Stimulated activated naive CD8-positive, alpha-beta T cell treated with anti-CD3 and anti-CD28 coated beads, Interleukin-15, amount 100 ng/mL, for 72 hours (primary cell): ENCODE measurements at regions not wholly inside any gene's neighbourhood (a gene's known extent, or its start where the extent isn't known, plus 50 kb on each side); places are given as distances from the start of the nearest gene placed in this dataset.

Source experiments
- ATAC-seq: fragments of 150-1000 bp; cut with Tn5 transposase; 2 replicates; pipeline ENCODE4 v1.10.0; 2021; ENCODE audit warnings: mild to moderate bottlenecking, moderate library complexity
- DNase-seq, 2 donors: peaks; one replicate each; pipeline ENCODE4 v3.0.0; 2021 to 2022
- H3K27ac Mint-ChIP-seq, 2 donors: one replicate each; pipeline ENCODE4 v1.8.0; 2022; ENCODE audit warnings: mild to moderate bottlenecking in 2 of 2, mixed read lengths in 2 of 2, moderate library complexity in 2 of 2
- H3K27me3 Mint-ChIP-seq: one replicate; pipeline ENCODE4 v1.8.0; 2022; ENCODE audit warnings: mixed read lengths
- H3K4me1 Mint-ChIP-seq: one replicate; pipeline ENCODE4 v1.8.0; 2022; ENCODE audit warnings: mild to moderate bottlenecking, mixed read lengths
- H3K4me3 Mint-ChIP-seq, 2 donors: one replicate each; pipeline ENCODE4 v1.8.0; 2022; ENCODE audit warnings: mild to moderate bottlenecking in 2 of 2, mixed read lengths in 2 of 2, moderate library complexity in 1 of 2
- H3K9me3 Mint-ChIP-seq, 2 donors: one replicate each; pipeline ENCODE4 v1.8.0; 2022; ENCODE audit warnings: mixed read lengths in 2 of 2

GRCh38 chr6:8361259-8361658, 74.1 kb downstream of the SLC35B3 start:
- DNase-seq, result no peak
- Mint-ChIP-seq H3K27ac (no peak overlapping the region), H3K4me1 (no peaks in the 10 kb centered on the region), H3K27me3 (no peaks in the 10 kb centered on the region), H3K9me3 (no peaks in the 10 kb centered on the region), H3K4me3 (no peak overlapping the region)
- no peak for ATAC-seq

GRCh38 chr6:8352966-8353340, 82.4 kb downstream of the SLC35B3 start:
- Mint-ChIP-seq H3K27me3 (no peaks in the 10 kb centered on the region), H3K4me1 (no peaks in the 10 kb centered on the region), H3K9me3 (peaks cover 7 to 9% of the 10 kb centered on the region in 2 donors), H3K4me3 (no peak overlapping the region), H3K27ac (no peak overlapping the region)
- ATAC-seq (no peak), DNase-seq (no peak)

- H3K27ac Mint-ChIP-seq, result no peak overlapping the region
- no peak overlapping the region for H3K4me3 Mint-ChIP-seq
- peaks cover 7 to 9% of the 10 kb centered on the region in 2 donors for H3K9me3 Mint-ChIP-seq
- DNase-seq (no peak), ATAC-seq (no peak)
- no peaks in the 10 kb centered on the region for H3K27me3 Mint-ChIP-seq
- no peaks in the 10 kb centered on the region for H3K4me1 Mint-ChIP-seq
These were observed 82.9 kb downstream of the SLC35B3 start for GRCh38 chr6:8352335-8352965.

- ATAC-seq, result no peak
- peaks cover 7 to 22% of the 10 kb centered on the region in 2 donors for H3K9me3 Mint-ChIP-seq
- no peak overlapping the region for H3K27ac Mint-ChIP-seq
These were observed 91.7 kb downstream of the SLC35B3 start for GRCh38 chr6:8343600-8343999.

GRCh38 chr6:8342241-8342819, 93.0 kb downstream of the SLC35B3 start:
- H3K27me3 Mint-ChIP-seq, result no peaks in the 10 kb centered on the region
- ATAC-seq (no peak), DNase-seq (no peak)
- H3K9me3 Mint-ChIP-seq, result peaks cover 7 to 22% of the 10 kb centered on the region in 2 donors
- no peak overlapping the region for H3K27ac Mint-ChIP-seq
- H3K4me1 Mint-ChIP-seq, result no peaks in the 10 kb centered on the region
- no peak overlapping the region for H3K4me3 Mint-ChIP-seq

More at GRCh38 chr6:8343600-8343999, 91.7 kb downstream of the SLC35B3 start:
- no peak for DNase-seq
- H3K27me3 Mint-ChIP-seq, result no peaks in the 10 kb centered on the region
- H3K4me3 Mint-ChIP-seq, result no peak overlapping the region
- H3K4me1 Mint-ChIP-seq, result no peaks in the 10 kb centered on the region

- no peak overlapping the region for H3K4me3 Mint-ChIP-seq
These were observed 98.2 kb downstream of the SLC35B3 start for GRCh38 chr6:8337147-8337546.

GRCh38 chr6:8336406-8337057, 98.8 kb downstream of the SLC35B3 start:
- Mint-ChIP-seq H3K4me1 (no peaks in the 10 kb centered on the region), H3K27ac (no peak overlapping the region), H3K9me3 (no peaks in the 10 kb centered on the region), H3K4me3 (no peak overlapping the region), H3K27me3 (no peaks in the 10 kb centered on the region)
- no peak for DNase-seq
- ATAC-seq, result no peak

More at GRCh38 chr6:8337147-8337546, 98.2 kb downstream of the SLC35B3 start:
- Mint-ChIP-seq H3K4me1 (no peaks in the 10 kb centered on the region), H3K27me3 (no peaks in the 10 kb centered on the region), H3K9me3 (no peaks in the 10 kb centered on the region), H3K27ac (no peak overlapping the region)
- ATAC-seq (no peak), DNase-seq (no peak)

- H3K4me3 Mint-ChIP-seq, result no peak overlapping the region
- DNase-seq (no peak), ATAC-seq (no peak)
- no peaks in the 10 kb centered on the region for H3K4me1 Mint-ChIP-seq
- H3K27me3 Mint-ChIP-seq, result no peaks in the 10 kb centered on the region
- H3K9me3 Mint-ChIP-seq, result no peaks in the 10 kb centered on the region
- H3K27ac Mint-ChIP-seq, result no peak overlapping the region
These were observed 99.4 kb downstream of the SLC35B3 start for GRCh38 chr6:8335896-8336295.

GRCh38 chr6:8335381-8335780, 100.0 kb downstream of the SLC35B3 start:
- Mint-ChIP-seq H3K4me3 (no peak overlapping the region), H3K27ac (no peak overlapping the region), H3K9me3 (no peaks in the 10 kb centered on the region), H3K27me3 (no peaks in the 10 kb centered on the region), H3K4me1 (no peaks in the 10 kb centered on the region)
- no peak for DNase-seq
- no peak for ATAC-seq

- Mint-ChIP-seq H3K27me3 (no peaks in the 10 kb centered on the region), H3K4me1 (no peaks in the 10 kb centered on the region), H3K9me3 (no peaks in the 10 kb centered on the region), H3K4me3 (no peak overlapping the region), H3K27ac (no peak overlapping the region)
- DNase-seq, result no peak
- ATAC-seq, result no peak
These were observed 101.2 kb downstream of the SLC35B3 start for GRCh38 chr6:8334113-8334512.

- Mint-ChIP-seq H3K27ac (no peak overlapping the region), H3K4me3 (no peak overlapping the region), H3K4me1 (no peaks in the 10 kb centered on the region), H3K27me3 (no peaks in the 10 kb centered on the region), H3K9me3 (no peaks in the 10 kb centered on the region)
- ATAC-seq (no peak), DNase-seq (no peak)
These were observed 105.8 kb downstream of the SLC35B3 start for GRCh38 chr6:8329562-8329961.

GRCh38 chr6:8325743-8326142, 109.6 kb downstream of the SLC35B3 start:
- Mint-ChIP-seq H3K27ac (no peak overlapping the region), H3K27me3 (no peaks in the 10 kb centered on the region), H3K4me1 (no peaks in the 10 kb centered on the region), H3K9me3 (no peaks in the 10 kb centered on the region), H3K4me3 (no peak overlapping the region)
- ATAC-seq, result no peak
- no peak for DNase-seq

GRCh38 chr6:8322659-8323058, 112.7 kb downstream of the SLC35B3 start:
- DNase-seq (no peak), ATAC-seq (no peak)
- H3K9me3 Mint-ChIP-seq, result no peaks in the 10 kb centered on the region
- H3K4me1 Mint-ChIP-seq, result no peaks in the 10 kb centered on the region
- no peak overlapping the region for H3K27ac Mint-ChIP-seq
- no peak overlapping the region for H3K4me3 Mint-ChIP-seq
- no peaks in the 10 kb centered on the region for H3K27me3 Mint-ChIP-seq

- DNase-seq, result no peak
- no peaks in the 10 kb centered on the region for H3K27me3 Mint-ChIP-seq
- no peaks in the 10 kb centered on the region for H3K4me1 Mint-ChIP-seq
- no peak for ATAC-seq
- no peak overlapping the region for H3K4me3 Mint-ChIP-seq
- H3K27ac Mint-ChIP-seq, result no peak overlapping the region
- no peaks in the 10 kb centered on the region for H3K9me3 Mint-ChIP-seq
These were observed 113.5 kb downstream of the SLC35B3 start for GRCh38 chr6:8321671-8322404.

GRCh38 chr6:8315154-8315553, 120.2 kb downstream of the SLC35B3 start:
- Mint-ChIP-seq H3K4me3 (no peak overlapping the region), H3K9me3 (peaks cover 12 to 21% of the 10 kb centered on the region in 2 donors), H3K4me1 (no peaks in the 10 kb centered on the region), H3K27ac (no peak overlapping the region), H3K27me3 (peaks cover 26% of the 10 kb centered on the region)
- no peak for ATAC-seq
- DNase-seq, result no peak

GRCh38 chr6:8301502-8301901, 133.8 kb downstream of the SLC35B3 start:
- Mint-ChIP-seq H3K9me3 (no peaks in the 10 kb centered on the region), H3K27ac (no peak overlapping the region)
- no peak for DNase-seq

More at GRCh38 chr6:8301502-8301901, 133.8 kb downstream of the SLC35B3 start:
- no peaks in the 10 kb centered on the region for H3K27me3 Mint-ChIP-seq
- ATAC-seq, result no peak
- no peak overlapping the region for H3K4me3 Mint-ChIP-seq
- no peaks in the 10 kb centered on the region for H3K4me1 Mint-ChIP-seq
